C4-2B (cell line): ENCODE measurements at regions not wholly inside any gene's neighbourhood (a gene's known extent, or its start where the extent isn't known, plus 50 kb on each side); places are given as distances from the start of the nearest gene placed in this dataset.

Source experiments
- CTCF ChIP-seq: fragments of 450-650 bp; conservative IDR thresholded peaks from 2 replicates; pipeline ENCODE4 v1.5.1; 2017; ENCODE audit warnings: mild to moderate bottlenecking
- ZFX ChIP-seq: fragments of 450-650 bp; IDR thresholded peaks from 2 replicates; pipeline ENCODE4 v1.6.1; 2017

GRCh38 chr2:147408357-147408756 is 436.5 kb upstream of the ACVR2A start:
- TF ChIP-seq CTCF (no peak), ZFX (no peak)
